Smooth muscle cell (in vitro differentiated cells): ENCODE measurements at regions not wholly inside any gene's neighbourhood (a gene's known extent, or its start where the extent isn't known, plus 50 kb on each side); places are given as distances from the start of the nearest gene placed in this dataset.

Experiments used
- DNase-seq: peaks from one replicate; lab custom pipeline; 2025; ENCODE audit not compliant: unreplicated experiment; lab: John Stamatoyannopoulos, UW
- H2AFZ ChIP-seq: fragments of 200-600 bp; sonication (generic); 2 replicates; pipeline ENCODE4 v1.6.0; 2016; ENCODE audit warnings: antibody characterized with exemption, low read depth, mild to moderate bottlenecking
- H3F3A ChIP-seq: fragments of 200-600 bp; sonication (generic); 2 replicates; pipeline ENCODE4 v1.6.0; 2017; ENCODE audit warnings: antibody characterized with exemption, low read depth
- H3K27ac ChIP-seq: fragments of 200-600 bp; sonication (generic); 2 replicates; pipeline ENCODE4 v1.5.1; 2016; ENCODE audit warnings: low read depth, mild to moderate bottlenecking
- H3K27me3 ChIP-seq: fragments of 200-600 bp; sonication (generic); 2 replicates; pipeline ENCODE4 v1.6.1; 2016; ENCODE audit warnings: low read depth, mild to moderate bottlenecking
- H3K36me3 ChIP-seq: fragments of 200-600 bp; sonication (generic); 2 replicates; pipeline ENCODE4 v1.5.1; 2016; ENCODE audit warnings: low read depth
- H3K4me1 ChIP-seq: fragments of 200-600 bp; sonication (generic); 2 replicates; pipeline ENCODE4 v1.5.1; 2016; ENCODE audit warnings: low read depth
- H3K4me2 ChIP-seq: fragments of 200-600 bp; sonication (generic); 2 replicates; pipeline ENCODE4 v1.6.0; 2016; ENCODE audit warnings: mild to moderate bottlenecking
- H3K4me3 ChIP-seq: fragments of 200-600 bp; sonication (generic); 2 replicates; pipeline ENCODE4 v1.5.1; 2016; ENCODE audit warnings: mild to moderate bottlenecking
- H3K79me2 ChIP-seq: fragments of 200-600 bp; sonication (generic); 2 replicates; pipeline ENCODE4 v1.6.0; 2016; ENCODE audit warnings: low read depth, mild to moderate bottlenecking
- H3K9ac ChIP-seq: fragments of 200-600 bp; sonication (generic); 2 replicates; pipeline ENCODE4 v1.6.0; 2016; ENCODE audit warnings: low read depth
- H3K9me3 ChIP-seq: fragments of 200-600 bp; sonication (generic); replicated peaks from 2 replicates; pipeline ENCODE4 v1.5.1; 2016; ENCODE audit warnings: low read depth
- H4K20me1 ChIP-seq: fragments of 200-600 bp; sonication (generic); 2 replicates; pipeline ENCODE4 v1.6.0; 2016; ENCODE audit warnings: low read depth
- CTCF ChIP-seq: fragments of 200-600 bp; sonication (generic); IDR thresholded peaks from 2 replicates; pipeline ENCODE4 v1.5.1; 2017; ENCODE audit warnings: borderline replicate concordance, mild to moderate bottlenecking, antibody characterized with exemption; ENCODE audit not compliant: insufficient read depth, poor library complexity, severe bottlenecking
- WGBS: methylation state at CpG from one replicate; pipeline ENCODE4 v1.1.7; 2016; ENCODE audit warnings: low lambda C conversion rate; 5-methylcytosine and 5-hydroxymethylcytosine counted together

- Histone ChIP-seq H3K4me1 (no peaks in the 10 kb centered on the region), H3K27ac (no peak overlapping the region), H3K79me2 (no peaks in the 10 kb centered on the region), H3K9ac (no peak overlapping the region), H3K36me3 (no peaks in the 10 kb centered on the region), H3F3A (no peaks in the 10 kb centered on the region), H4K20me1 (no peaks in the 10 kb centered on the region), H3K4me2 (no peak overlapping the region), H3K4me3 (no peak overlapping the region), H3K27me3 (no peaks in the 10 kb centered on the region), H3K9me3 (no peaks in the 10 kb centered on the region), H2AFZ (no peak overlapping the region)
- DNase-seq: no peak
- TF ChIP-seq CTCF: no peak
- 96% methylated on average over 3 of the region's 3 CpGs for WGBS
Measured at GRCh38 chr2:62447411-62447810, 58.6 kb downstream of the TMEM17 start.

DNA sequence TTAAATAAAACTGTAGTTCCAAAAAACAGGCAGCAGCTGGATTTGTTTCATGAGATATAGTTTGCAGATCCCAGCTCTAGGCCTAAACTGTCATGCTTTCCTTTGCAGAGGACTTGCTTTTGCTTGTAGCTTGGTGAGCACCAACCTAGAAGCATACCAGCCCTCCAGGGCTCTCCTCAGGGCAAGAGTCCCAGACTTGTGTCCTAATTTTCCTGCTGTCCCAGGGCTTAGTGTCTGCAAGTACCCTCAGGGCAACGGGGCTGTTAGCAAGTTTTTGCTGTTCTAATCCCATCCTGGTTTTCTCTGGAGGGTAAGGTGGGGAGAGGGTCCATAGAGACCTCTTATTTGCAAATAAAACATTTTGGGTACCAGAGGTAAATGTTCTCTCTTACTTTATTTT is 59.5 kb downstream of the TMEM17 start:
- no peak overlapping the region for H3K4me2 ChIP-seq
- H3K36me3 ChIP-seq: no peaks in the 10 kb centered on the region
- no peaks in the 10 kb centered on the region for H3K27me3 ChIP-seq
- no peak overlapping the region for H3K4me3 ChIP-seq
- H4K20me1 ChIP-seq: no peaks in the 10 kb centered on the region
- TF ChIP-seq CTCF: no peak
- H3F3A ChIP-seq: no peaks in the 10 kb centered on the region
- no peaks in the 10 kb centered on the region for H3K4me1 ChIP-seq
- WGBS: 90% methylated on average over 1 of the region's 1 CpG
- H3K9ac ChIP-seq: no peak overlapping the region
- H3K79me2 ChIP-seq: no peaks in the 10 kb centered on the region
- no peak for DNase-seq
- H3K27ac ChIP-seq: no peak overlapping the region
- no peak overlapping the region for H2AFZ ChIP-seq
- H3K9me3 ChIP-seq: no peaks in the 10 kb centered on the region

DNA sequence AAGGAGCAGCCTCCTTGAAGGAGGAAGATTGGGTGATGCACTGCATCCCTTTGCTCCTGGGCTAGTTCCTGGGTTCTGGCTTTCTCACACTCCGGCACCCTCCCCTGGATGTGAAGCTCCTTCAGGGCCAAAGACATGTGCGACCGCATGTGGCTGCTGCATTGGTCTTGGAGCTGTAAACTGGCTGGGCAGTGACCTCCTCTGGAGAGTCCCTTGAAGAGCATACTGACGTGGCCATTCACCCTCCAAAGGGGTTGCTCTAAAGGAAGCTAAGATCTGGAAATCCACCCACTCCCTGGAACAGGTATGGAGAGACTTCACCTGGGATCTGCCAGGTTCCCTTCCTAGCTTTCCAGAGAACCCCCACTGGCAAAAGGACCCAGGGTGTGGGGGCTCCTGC is 62.1 kb downstream of the TMEM17 start:
- no peak for TF ChIP-seq CTCF
- H3K4me2 ChIP-seq: no peak overlapping the region
- no peaks in the 10 kb centered on the region for H3K9me3 ChIP-seq
- H3K9ac ChIP-seq: no peak overlapping the region
- H3K79me2 ChIP-seq: no peaks in the 10 kb centered on the region
- H2AFZ ChIP-seq: no peak overlapping the region
- H3F3A ChIP-seq: no peaks in the 10 kb centered on the region
- no peak overlapping the region for H3K4me3 ChIP-seq
- no peaks in the 10 kb centered on the region for H3K36me3 ChIP-seq
- WGBS: 77% methylated on average over 4 of the region's 4 CpGs
- no peaks in the 10 kb centered on the region for H4K20me1 ChIP-seq
- H3K27ac ChIP-seq: no peak overlapping the region
- DNase-seq: no peak
- H3K4me1 ChIP-seq: no peaks in the 10 kb centered on the region
- H3K27me3 ChIP-seq: no peaks in the 10 kb centered on the region

GRCh38 chr2:62443471-62443870 is 62.5 kb downstream of the TMEM17 start:
- Histone ChIP-seq H3K27me3 (no peaks in the 10 kb centered on the region), H3K4me2 (no peak overlapping the region), H3K9me3 (no peaks in the 10 kb centered on the region), H4K20me1 (no peaks in the 10 kb centered on the region), H3K79me2 (no peaks in the 10 kb centered on the region), H2AFZ (no peak overlapping the region), H3K36me3 (no peaks in the 10 kb centered on the region), H3K4me1 (no peaks in the 10 kb centered on the region), H3K4me3 (no peak overlapping the region), H3F3A (no peaks in the 10 kb centered on the region), H3K9ac (no peak overlapping the region), H3K27ac (no peak overlapping the region)
- no peak for DNase-seq
- WGBS: 91% methylated on average over 4 of the region's 4 CpGs
- no peak for TF ChIP-seq CTCF
